Right cardiac atrium (tissue), 5 donors: ENCODE measurements at regions not wholly inside any gene's neighbourhood (a gene's known extent, or its start where the extent isn't known, plus 50 kb on each side); places are given as distances from the start of the nearest gene placed in this dataset.

Source experiments
- ATAC-seq, 2 donors: fragments of 200-7000 bp; cut with Tn5 transposase; one replicate each; pipeline versions ENCODE4 v1.8.0 to v1.9.1; 2020; ENCODE audit warnings: moderate library complexity in 2 of 2, mild to moderate bottlenecking in 1 of 2
- DNase-seq, 3 donors: peaks; one replicate each; pipeline ENCODE4 v3.0.0-alpha.2; 2020
- H3K27ac ChIP-seq: one replicate; pipeline ENCODE4 v1.5.1; 2013; ENCODE audit warnings: mild to moderate bottlenecking, low read length, control low read depth, moderate library complexity
- H3K27me3 ChIP-seq: one replicate; pipeline ENCODE4 v1.6.1; 2013; ENCODE audit not compliant: control insufficient read depth, insufficient read depth
- H3K4me1 ChIP-seq: one replicate; pipeline ENCODE4 v1.6.1; 2013; ENCODE audit warnings: low read length; ENCODE audit not compliant: control insufficient read depth, insufficient read depth
- H3K4me3 ChIP-seq: one replicate; pipeline ENCODE4 v1.5.1; 2013; ENCODE audit warnings: low read length, control low read depth
- H3K9me3 ChIP-seq: one replicate; pipeline ENCODE4 v1.6.1; 2013; ENCODE audit warnings: low read length; ENCODE audit not compliant: control insufficient read depth
- WGBS: extraction: QIAGEN DNeasy Blood & Tissue Kit; methylation state at CpG from one replicate; pipeline ENCODE4 v1.1.7; 2013; 5-methylcytosine and 5-hydroxymethylcytosine counted together
- intact Hi-C, 4 donors: fragments of 100-400 bp; cut with DNase I; formaldehyde crosslinking; loops; one replicate each; pipeline versions ENCODE4 v1.11.0 to v1.14.0; 2022 to 2023
- donor health status: healthy with polysubstance abuse.
- donor health status: DM: no; HTN: yes; CAD: no.
- donor health status: DM: no; HTN: no; CAD: no.
- donor health status: DM: no; HTN: yes; CAD: no; lungs with severe emphysema.
- donor health status: DM: yes; HTN: yes; CAD: no.

DNA sequence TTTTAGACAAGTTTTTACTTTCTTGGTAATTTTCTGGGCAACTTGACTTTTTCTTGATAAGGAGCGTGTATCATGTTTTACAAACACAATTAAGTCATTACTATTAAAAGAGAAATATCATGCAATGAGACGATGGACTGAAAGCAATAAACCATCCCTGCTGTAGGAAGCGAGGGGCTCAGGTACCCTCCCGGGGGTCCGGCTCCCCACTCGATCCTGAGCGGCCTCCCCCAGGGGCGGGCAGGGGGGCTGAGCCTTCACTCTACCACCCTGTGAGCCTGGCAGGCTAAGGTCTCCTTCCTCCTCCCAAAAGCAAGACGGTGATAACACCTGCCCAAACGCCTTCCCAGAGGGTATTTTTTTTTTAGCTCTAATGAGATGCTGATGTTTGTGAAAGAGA lies 51.8 kb upstream of the ADGRA1 start:
- WGBS: 54% methylated on average over 10 of the region's 10 CpGs
- no peaks in the 10 kb centered on the region for H3K9me3 ChIP-seq
- no peak for DNase-seq
- intact Hi-C loops: no loop called here
- no peaks in the 10 kb centered on the region for H3K27me3 ChIP-seq
- no peak overlapping the region for H3K27ac ChIP-seq
- H3K4me3 ChIP-seq: no peak overlapping the region
- H3K4me1 ChIP-seq: no peaks in the 10 kb centered on the region
- no peak for ATAC-seq

DNA sequence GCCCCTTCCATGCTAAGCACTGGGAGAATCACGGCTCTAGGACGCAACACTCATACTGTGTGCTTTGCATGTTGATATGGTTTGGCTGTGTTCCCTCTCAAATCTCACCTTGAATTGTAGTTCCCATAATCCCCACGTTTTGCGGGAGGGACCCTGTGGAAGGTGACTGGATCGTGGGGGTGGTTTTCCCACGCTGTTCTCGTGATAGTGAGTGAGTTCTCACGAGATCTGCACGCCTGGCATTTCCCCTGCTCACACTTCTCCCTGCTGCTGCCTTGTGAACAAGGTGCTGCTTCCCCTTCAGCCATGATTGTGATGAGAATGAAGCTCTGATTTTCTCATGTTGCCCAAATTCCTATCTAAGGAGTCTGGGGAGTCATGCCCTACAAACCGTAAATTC lies 53.0 kb upstream of the ADGRA1 start:
- Histone ChIP-seq H3K4me1 (no peaks in the 10 kb centered on the region), H3K27ac (no peak overlapping the region), H3K9me3 (no peaks in the 10 kb centered on the region), H3K27me3 (no peaks in the 10 kb centered on the region), H3K4me3 (no peak overlapping the region)
- WGBS: 59% methylated on average over 10 of the region's 10 CpGs
- no peak for ATAC-seq
- intact Hi-C loops: no loop called here
- no peak for DNase-seq

- no peak for ATAC-seq
- intact Hi-C loops: no loop called here
- WGBS: 71% methylated on average over 10 of the region's 10 CpGs
- H3K27me3 ChIP-seq: no peaks in the 10 kb centered on the region
- no peaks in the 10 kb centered on the region for H3K9me3 ChIP-seq
- H3K4me3 ChIP-seq: no peak overlapping the region
- H3K27ac ChIP-seq: no peak overlapping the region
- DNase-seq: no peak
- H3K4me1 ChIP-seq: no peaks in the 10 kb centered on the region
Measured at GRCh38 chr10:133034092-133034491, 53.6 kb upstream of the ADGRA1 start.

GRCh38 chr10:133033742-133034048 lies 54.0 kb upstream of the ADGRA1 start:
- 82% methylated on average over 11 of the region's 11 CpGs for WGBS
- intact Hi-C loops: no loop called here
- Histone ChIP-seq H3K4me1 (no peaks in the 10 kb centered on the region), H3K27ac (no peak overlapping the region), H3K27me3 (no peaks in the 10 kb centered on the region), H3K4me3 (no peak overlapping the region), H3K9me3 (no peaks in the 10 kb centered on the region)
- DNase-seq (no peak), ATAC-seq (no peak)

DNA sequence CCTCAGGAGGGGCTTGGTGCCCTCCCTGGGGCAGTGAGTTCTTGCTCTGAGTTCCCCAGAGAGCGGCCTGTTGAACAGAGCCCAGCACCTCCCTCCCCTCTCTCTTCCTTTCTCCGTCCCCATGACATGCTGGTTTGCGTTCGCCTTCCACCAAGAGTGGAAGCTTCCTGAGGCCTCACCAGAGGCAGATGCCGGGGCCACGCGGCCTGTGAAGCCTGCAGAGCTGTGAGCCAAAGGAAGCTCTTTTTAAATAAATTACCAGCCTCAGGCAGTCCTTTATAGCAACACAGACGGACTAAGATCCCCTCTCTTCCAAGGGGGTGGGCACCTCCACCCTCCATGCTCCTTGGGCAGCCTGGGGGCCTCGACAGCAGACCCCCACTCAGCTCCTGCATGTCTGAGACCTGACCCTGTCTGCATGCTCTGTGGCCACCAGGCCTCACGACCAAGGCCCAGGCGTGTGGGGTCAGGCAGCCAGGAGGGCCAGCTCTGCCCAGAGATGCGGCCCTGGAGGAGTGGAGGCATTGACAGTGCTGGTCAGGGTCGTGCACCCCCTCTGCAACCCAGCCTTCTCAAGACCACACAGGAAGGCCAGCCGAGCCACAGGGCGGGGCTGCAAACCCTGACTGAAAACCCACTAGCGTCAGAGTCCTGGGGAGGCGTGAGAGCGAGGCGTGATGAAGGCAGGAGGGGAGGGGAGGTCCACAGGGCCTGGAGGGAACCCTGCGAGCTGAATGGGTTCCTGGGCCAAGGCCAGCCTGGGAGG lies 54.6 kb upstream of the ADGRA1 start:
- H3K27me3 ChIP-seq: no peaks in the 10 kb centered on the region
- intact Hi-C loops: no loop called here
- no peaks in the 10 kb centered on the region for H3K9me3 ChIP-seq
- no peak overlapping the region for H3K4me3 ChIP-seq
- ATAC-seq (no peak), DNase-seq (no peak)
- 81% methylated on average over 20 of the region's 20 CpGs for WGBS
- H3K27ac ChIP-seq: no peak overlapping the region
- H3K4me1 ChIP-seq: no peaks in the 10 kb centered on the region

GRCh38 chr10:133032231-133032630 lies 55.5 kb upstream of the ADGRA1 start:
- ATAC-seq: no peak

DNA sequence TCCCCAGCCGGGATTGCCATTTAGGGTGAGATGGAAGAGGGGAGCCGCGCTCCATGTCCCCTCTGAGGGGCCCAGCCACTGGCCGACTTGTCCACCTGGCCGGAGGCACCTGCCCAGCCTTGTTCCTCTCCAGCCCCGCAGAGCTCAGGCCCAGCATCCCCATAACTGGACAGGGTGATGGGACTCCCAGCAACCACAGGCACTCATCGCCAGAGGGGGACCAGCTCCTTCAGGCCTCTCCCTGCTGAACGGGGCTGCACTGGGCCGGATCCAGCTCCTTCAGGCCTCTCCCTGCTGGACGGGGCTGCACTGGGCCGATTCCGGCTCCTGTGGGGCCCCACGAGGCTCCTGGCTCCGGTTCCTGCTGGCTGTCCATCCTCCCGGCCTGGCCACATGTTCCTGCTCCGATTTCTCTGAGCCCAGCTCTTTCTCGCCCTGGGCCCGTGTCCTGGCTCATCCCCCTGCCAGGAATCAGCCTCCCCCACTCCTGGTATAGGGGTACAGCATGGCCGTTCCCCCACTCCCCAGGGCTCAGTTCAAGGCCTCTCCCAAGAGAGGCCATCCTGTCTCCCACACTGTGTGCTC lies 56.1 kb upstream of the ADGRA1 start:
- 72% methylated on average over 19 of the region's 19 CpGs for WGBS
- DNase-seq (no peak), ATAC-seq (peak in 1 of 2 donors; percentile 24)

More at GRCh38 chr10:133032231-133032630, 55.5 kb upstream of the ADGRA1 start:
- H3K4me1 ChIP-seq: no peaks in the 10 kb centered on the region
- no peak overlapping the region for H3K4me3 ChIP-seq
- H3K27ac ChIP-seq: no peak overlapping the region
- 95% methylated on average over 13 of the region's 13 CpGs for WGBS
- no peaks in the 10 kb centered on the region for H3K27me3 ChIP-seq
- intact Hi-C loops: no loop called here
- no peaks in the 10 kb centered on the region for H3K9me3 ChIP-seq
- no peak for DNase-seq

DNA sequence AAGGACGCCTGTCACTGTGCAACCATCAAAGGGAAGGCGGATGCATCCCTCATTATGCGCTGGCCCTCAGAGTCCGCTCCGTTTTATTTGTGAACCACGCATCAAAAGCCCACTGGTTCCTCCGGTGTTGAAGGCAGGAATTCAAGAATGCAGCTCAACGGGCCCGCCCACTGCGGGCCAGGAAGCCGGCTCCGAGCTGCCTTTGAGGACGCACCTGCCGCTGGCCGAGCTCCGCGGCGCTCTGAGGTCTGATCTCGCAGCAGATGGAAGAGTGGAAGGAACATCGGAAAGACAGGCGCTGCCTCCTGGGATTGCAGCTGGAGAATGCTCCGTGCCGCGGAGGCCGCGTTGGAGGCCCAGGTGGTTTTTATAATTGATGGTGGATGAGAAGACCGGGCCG lies 56.9 kb upstream of the ADGRA1 start:
- Histone ChIP-seq H3K4me1 (no peaks in the 10 kb centered on the region), H3K27ac (no peak overlapping the region), H3K9me3 (no peaks in the 10 kb centered on the region), H3K4me3 (no peak overlapping the region), H3K27me3 (no peaks in the 10 kb centered on the region)
- DNase-seq (no peak), ATAC-seq (no peak)
- intact Hi-C loops: no loop called here
- 57% methylated on average over 28 of the region's 28 CpGs for WGBS

More for the DNA sequence above, 56.1 kb upstream of the ADGRA1 start:
- H3K9me3 ChIP-seq: no peaks in the 10 kb centered on the region
- H3K4me1 ChIP-seq: no peaks in the 10 kb centered on the region
- no peak overlapping the region for H3K27ac ChIP-seq
- intact Hi-C loops: no loop called here
- H3K27me3 ChIP-seq: no peaks in the 10 kb centered on the region
- H3K4me3 ChIP-seq: no peak overlapping the region

DNA sequence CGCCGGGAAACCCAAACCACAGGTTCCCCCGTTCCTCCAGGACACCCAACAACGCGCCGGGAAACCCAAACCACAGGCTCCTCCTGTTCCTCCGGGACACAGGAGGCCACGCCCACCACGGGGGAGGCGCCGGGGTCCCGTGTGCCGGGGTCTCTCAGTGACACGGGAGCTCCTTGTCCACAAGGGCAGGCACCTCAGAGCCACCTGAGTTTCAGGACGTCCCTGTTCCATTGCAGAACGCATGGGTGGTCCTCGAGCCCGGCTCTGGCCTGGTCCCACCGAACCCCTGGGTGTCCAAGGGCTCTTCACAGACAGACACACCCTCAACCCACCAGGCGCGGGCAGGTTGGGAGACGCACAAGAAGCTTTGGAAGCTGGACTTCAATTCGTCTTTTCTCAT lies 57.6 kb upstream of the ADGRA1 start:
- no peaks in the 10 kb centered on the region for H3K9me3 ChIP-seq
- WGBS: 79% methylated on average over 23 of the region's 23 CpGs
- H3K4me1 ChIP-seq: no peaks in the 10 kb centered on the region
- intact Hi-C loops: no loop called here
- ATAC-seq (no peak), DNase-seq (no peak)
- H3K4me3 ChIP-seq: no peak overlapping the region
- H3K27ac ChIP-seq: no peak overlapping the region
- H3K27me3 ChIP-seq: no peaks in the 10 kb centered on the region

DNA sequence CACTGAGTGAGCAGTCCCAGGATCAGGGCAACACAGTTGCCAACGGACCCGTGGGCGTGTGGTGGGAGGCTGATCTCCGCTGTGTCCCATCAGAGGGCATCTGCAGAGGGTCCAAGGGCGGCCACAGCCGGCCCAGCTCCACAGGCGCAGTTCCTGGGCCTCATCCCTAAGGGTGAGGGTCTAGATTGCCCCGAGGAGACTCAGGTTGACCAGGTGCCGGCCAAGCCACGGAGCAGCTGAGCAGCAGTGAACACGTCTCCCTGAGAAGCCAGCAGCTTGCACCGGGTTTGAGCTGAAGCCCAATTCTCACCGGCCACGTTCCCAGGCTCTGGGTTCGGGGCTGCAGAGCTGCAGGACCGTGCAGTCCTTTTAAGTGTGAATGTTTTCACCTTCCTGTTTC lies 58.8 kb upstream of the ADGRA1 start:
- DNase-seq: no peak

DNA sequence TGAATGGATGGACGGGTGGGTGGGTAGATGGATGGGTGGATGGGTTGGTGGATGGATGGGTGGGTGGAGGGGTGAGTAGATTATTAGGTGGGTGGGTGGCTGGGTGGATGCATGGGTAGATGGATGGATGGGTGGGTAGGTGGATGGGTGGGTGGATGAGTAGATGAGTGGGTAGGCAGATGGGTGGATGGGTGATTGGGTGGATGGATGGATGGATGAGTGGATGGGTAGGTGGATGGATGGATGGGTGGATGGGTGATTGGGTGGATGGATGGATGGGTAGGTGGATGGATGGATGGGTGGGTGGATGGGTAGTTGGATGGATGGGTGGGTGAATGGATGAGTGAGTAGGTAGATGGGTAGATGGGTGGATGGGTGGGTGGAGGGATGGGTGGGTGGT lies 59.6 kb upstream of the ADGRA1 start:
- H3K4me1 ChIP-seq: no peaks in the 10 kb centered on the region
- intact Hi-C loops: no loop called here

More for the DNA sequence above, 58.8 kb upstream of the ADGRA1 start:
- Histone ChIP-seq H3K27ac (no peak overlapping the region), H3K4me3 (no peak overlapping the region), H3K4me1 (no peaks in the 10 kb centered on the region), H3K27me3 (no peaks in the 10 kb centered on the region), H3K9me3 (no peaks in the 10 kb centered on the region)
- intact Hi-C loops: no loop called here
- 85% methylated on average over 16 of the region's 16 CpGs for WGBS
- ATAC-seq: no peak

GRCh38 chr10:133027482-133027881 lies 60.2 kb upstream of the ADGRA1 start:
- Histone ChIP-seq H3K27ac (no peak overlapping the region), H3K27me3 (no peaks in the 10 kb centered on the region), H3K4me3 (no peak overlapping the region), H3K4me1 (no peaks in the 10 kb centered on the region), H3K9me3 (no peaks in the 10 kb centered on the region)
- DNase-seq: no peak
- 64% methylated on average over 13 of the region's 13 CpGs for WGBS
- intact Hi-C loops: no loop called here
- no peak for ATAC-seq

More for the DNA sequence above, 59.6 kb upstream of the ADGRA1 start:
- H3K27ac ChIP-seq: no peak overlapping the region
- no peak for DNase-seq
- 69% methylated on average over 1 of the region's 1 CpG for WGBS
- ATAC-seq: no peak
- H3K9me3 ChIP-seq: no peaks in the 10 kb centered on the region
- no peak overlapping the region for H3K4me3 ChIP-seq
- H3K27me3 ChIP-seq: no peaks in the 10 kb centered on the region
